HG02588 (cell line): ENCODE measurements at regions not wholly inside any gene's neighbourhood (a gene's known extent, or its start where the extent isn't known, plus 50 kb on each side); places are given as distances from the start of the nearest gene placed in this dataset.
"Not testable (repeated sequence)": the region's sequence is repeated elsewhere in the genome, so short reads cannot be mapped to it uniquely, and the experiment has no call there.

Source experiments
- ATAC-seq: cut with Tn5 transposase; IDR thresholded peaks from one replicate; pipeline ENCODE4 v1.9.1; 2021; ENCODE audit warnings: mild to moderate bottlenecking, moderate library complexity; ENCODE audit not compliant: unreplicated experiment

DNA sequence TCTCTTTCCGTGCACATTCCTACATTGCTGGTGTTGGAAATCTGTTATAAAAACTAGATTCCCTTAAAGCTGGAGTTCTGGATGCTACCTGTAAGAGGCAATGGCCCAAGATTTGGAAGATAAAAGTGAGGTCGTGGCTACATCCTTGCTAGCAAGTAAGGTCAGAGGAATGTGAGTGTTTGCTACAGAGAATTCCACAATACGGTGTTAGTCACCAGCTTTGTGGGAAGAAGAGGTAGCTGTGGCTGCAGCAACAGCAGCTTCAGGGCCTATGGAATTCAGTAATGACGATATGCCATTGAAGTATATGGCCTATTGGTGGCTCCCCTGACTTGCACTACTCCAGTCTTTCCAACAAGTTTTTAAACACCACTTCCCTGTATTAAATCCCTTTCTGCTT is 227.7 kb upstream of the TMEM260 start:
- ATAC-seq: no peak

DNA sequence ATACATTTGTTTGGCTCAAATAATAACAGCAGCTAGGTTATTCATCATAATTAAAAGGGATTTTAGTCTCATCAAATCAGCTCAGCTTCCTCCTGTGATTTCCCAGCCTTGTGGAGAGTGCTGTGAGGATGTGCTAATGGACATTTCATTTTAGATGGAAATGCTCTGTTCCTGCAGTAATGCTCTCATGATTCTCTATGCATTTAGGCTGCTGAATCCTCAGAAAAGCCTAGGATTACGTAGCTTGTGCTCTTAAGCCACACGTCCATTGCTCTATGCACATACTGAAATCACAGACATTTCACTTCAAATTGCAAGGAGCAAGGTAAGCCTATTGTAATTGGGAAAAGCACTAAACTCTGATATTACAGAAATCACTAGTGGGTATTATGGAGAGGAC is 226.6 kb upstream of the TMEM260 start:
- no peak for ATAC-seq

DNA sequence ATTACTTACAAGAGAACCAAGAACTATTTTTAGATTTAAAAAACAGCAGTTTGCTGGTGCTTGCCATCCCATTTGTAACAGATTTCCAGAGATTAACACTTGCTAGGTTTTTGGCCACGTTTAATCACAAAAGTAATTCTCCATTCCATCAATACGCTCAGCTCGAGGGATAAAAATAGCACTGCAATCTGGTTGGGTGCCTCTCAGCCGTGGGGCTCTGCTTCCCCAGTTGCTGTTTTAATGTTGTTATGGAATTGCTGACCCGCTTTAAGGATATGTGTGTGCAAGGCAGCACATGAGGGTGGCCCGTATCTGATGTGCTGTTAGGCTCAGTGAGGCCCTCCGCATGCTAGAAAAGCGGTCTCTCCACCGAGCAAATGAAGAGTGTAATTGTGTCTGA is 222.2 kb upstream of the TMEM260 start:
- no peak for ATAC-seq

- no peak for ATAC-seq
Measured at GRCh38 chr14:56358275-56358674, 221.3 kb upstream of the TMEM260 start.

GRCh38 chr14:56358851-56359614 is 220.6 kb upstream of the TMEM260 start:
- no peak for ATAC-seq

- ATAC-seq: not testable (repeated sequence)
Measured at GRCh38 chr14:56365663-56366062, 213.9 kb upstream of the TMEM260 start.

DNA sequence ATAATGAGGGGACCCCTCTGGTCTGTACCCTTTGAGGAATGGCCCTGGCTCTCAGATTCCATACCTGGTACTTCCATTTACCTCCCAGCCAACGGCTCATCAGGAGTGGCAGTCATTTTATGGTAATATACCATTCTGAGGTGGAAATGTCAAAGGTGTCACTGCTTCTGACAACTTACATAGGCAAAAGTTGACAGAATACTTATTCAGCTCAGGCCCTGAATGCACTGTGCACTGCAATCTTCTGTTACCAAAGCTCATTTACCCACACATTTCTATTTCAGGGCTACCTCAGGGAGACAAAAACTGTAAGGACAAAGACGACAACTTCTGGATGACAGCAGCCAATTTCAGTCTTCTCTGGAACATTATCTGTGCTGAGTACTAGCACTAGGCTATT is 212.2 kb upstream of the TMEM260 start:
- ATAC-seq: no peak

- ATAC-seq: no peak
Measured at GRCh38 chr14:56371737-56372136, 207.9 kb upstream of the TMEM260 start.

DNA sequence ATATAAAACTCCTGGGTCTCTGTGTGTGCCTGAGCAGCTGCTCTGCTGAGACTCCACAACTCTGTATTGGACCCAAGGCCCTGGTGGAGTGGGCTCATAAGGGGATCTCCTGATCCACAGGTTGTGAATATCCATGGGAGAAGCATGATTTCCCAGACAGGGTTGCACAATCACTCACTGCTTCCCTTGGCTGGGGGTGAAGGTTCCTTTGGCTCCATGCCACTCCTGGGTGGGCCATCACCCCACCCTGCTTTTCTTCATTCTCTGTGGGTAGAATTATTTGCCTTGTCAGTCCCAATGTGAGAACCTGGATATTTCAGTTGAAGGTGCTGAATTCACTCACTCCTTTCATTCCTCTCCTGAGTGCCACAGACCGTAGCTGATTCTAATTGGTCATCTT is 205.2 kb upstream of the TMEM260 start:
- no peak for ATAC-seq

DNA sequence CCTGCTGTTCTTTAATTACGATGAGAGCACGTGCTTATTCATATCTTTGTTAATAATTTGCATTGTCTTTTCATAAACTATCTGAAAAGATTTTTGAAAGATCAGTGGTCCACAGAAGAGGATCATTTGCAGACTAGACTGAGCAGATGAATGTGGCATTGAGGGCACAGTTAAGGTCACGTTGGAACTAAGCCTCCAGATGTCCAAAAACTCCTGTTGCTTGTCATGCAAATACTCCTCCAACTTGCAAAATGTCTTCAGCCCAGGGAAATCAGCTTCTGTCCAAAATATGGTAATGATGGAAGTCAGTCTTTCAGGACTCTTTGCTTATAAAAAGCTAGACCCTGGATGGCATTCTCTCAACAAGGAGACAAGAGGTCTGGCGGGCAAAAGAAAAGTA is 201.6 kb upstream of the TMEM260 start:
- no peak for ATAC-seq

- ATAC-seq: no peak
Measured at GRCh38 chr14:56378475-56378877, 201.1 kb upstream of the TMEM260 start.

GRCh38 chr14:56379956-56380355 is 199.6 kb upstream of the TMEM260 start:
- ATAC-seq: no peak

- no peak for ATAC-seq
Measured at GRCh38 chr14:56386024-56386423, 193.6 kb upstream of the TMEM260 start.

DNA sequence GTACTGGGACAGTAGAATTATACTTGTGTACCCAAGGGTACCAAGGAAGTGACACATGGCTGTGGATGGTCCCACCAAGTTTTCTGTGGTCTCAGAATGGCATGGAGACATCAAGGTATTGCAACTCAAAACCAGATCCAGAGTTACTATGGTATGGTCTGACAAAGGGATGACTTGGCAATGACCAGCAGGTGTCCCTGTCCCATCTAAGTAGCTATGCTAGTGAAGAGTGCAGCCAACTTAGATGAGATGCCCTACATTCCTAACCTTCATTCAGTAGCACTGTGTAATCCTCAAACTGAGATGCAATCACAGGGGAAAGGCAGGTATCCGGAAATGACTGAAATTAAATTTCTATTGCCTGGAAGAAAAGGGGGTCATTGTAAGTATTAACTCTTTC is 188.7 kb upstream of the TMEM260 start:
- no peak for ATAC-seq

GRCh38 chr14:56394826-56395530 is 184.6 kb upstream of the TMEM260 start:
- no peak for ATAC-seq

- ATAC-seq: no peak
Measured at GRCh38 chr14:56400109-56400825, 179.3 kb upstream of the TMEM260 start.

DNA sequence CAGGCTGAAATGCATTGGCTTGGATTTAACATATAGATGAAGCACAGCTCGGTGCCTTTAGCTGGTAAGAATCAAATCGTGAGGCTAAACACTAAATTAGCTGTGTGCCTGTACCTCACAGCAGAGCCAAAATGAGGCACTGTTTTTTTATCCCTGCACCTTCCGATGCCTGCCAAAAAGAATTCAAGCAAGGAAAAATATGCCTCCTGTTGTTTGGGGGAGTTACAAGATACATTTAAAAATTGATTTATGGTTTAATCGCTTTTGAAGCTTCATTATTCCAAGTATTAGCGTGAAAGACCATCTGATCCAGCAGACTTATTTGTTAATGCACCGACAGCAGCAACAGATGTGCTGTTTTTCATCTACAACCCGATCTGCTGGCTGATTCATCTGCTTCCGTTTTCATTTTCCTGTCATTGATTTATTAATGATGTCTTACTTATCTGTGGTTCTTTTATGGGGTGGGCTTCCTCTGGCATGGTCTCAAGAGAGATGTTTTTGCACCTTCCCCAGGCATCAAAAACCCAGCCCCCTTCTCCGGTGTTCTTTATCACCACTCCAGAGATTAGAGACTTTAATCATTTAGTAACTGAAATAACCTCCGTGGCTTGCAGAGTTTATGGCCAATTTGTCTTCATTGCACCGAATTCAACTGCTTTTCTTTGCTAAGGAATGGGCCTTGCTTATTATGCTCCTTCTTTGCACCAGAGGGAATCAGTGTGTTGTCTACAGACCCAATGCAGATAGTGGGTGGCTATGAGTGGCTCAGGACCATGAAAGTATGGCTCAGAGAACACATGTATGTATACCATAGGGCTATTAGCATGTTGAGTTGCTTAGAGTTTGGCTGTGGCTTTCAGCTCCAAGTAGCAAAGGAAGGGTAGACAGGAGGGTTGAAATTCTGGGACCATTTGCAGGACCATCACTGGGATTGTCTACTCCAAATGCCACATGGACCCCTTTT is 166.8 kb upstream of the TMEM260 start:
- no peak for ATAC-seq

- no peak for ATAC-seq
Measured at GRCh38 chr14:56413721-56414120, 165.9 kb upstream of the TMEM260 start.

DNA sequence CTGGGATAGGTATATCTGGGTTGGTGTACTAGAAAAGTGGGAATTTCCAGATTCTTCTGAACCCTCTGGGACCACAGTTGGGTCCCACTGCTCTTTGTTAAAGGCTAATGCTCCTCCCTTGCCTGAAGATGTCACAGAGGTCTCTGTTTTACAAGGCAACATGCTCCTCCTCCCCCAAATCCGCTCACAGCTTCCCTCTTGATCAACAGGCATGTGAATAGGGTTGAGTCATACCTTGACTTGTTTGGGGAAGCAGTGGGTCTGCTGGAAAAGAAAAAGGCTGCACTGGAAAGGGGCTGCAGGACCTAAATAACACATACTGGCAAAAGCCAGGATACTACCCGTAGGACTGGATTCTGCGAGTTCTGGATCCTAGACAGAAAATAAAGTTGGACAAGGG is 165.4 kb upstream of the TMEM260 start:
- no peak for ATAC-seq

DNA sequence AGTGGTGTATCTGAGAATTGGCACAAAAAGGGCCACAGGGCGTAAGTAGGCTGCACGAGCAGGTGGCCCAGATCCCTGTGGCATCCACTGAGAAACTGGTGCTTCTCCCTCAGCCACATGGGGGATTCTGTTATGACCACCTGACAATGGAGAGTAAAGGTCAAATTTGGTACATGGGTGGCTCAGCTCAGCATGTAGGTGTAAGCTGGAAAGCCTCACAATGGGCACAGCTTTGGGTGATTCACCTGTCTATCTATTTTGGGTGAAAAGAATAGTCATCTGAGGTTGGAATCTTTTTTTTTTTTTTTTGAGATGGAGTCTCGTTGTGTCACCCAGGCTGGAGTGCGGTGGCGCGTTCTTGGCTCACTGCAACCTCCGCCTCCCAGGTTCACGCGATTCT is 163.4 kb upstream of the TMEM260 start:
- no peak for ATAC-seq

GRCh38 chr14:56417173-56417572 is 162.4 kb upstream of the TMEM260 start:
- ATAC-seq: no peak
